ENCODE measurements at regions not wholly inside any gene's neighbourhood (a gene's known extent, or its start where the extent isn't known, plus 50 kb on each side); places are given as distances from the start of the nearest gene placed in this dataset.

GRCh38 chr7:13159467-13160184 is 472.2 kb downstream of the ARL4A start (continued):
- TF ChIP-seq ZNF462 (CRISPR knock-in tag; IDR thresholded peaks at IDR 0.05): no peak
- no peak for TF ChIP-seq REST (IDR thresholded peaks at IDR 0.05; ENCODE audit: unreplicated experiment)
- TF ChIP-seq ZNF114 (CRISPR knock-in tag; IDR thresholded peaks at IDR 0.05): no peak
- TF ChIP-seq EZH2phosphoT487 (IDR thresholded peaks at IDR 0.05; ENCODE audit: unreplicated experiment): no peak
- no peak for TF ChIP-seq JUNB (IDR thresholded peaks at IDR 0.05; ENCODE audit: unreplicated experiment)
- TF ChIP-seq EZH2 (IDR thresholded peaks at IDR 0.05; ENCODE audit: low read depth, unreplicated experiment): no peak
- no peak for TF ChIP-seq NANOG (IDR thresholded peaks at IDR 0.05; ENCODE audit: borderline replicate concordance)

Data from GM23338 (cell line).